ENCODE measurements at regions not wholly inside any gene's neighbourhood (a gene's known extent, or its start where the extent isn't known, plus 50 kb on each side); places are given as distances from the start of the nearest gene placed in this dataset.

- DNase-seq, result no peak
Observed at GRCh38 chr11:109291553-109291952, 130.4 kb upstream of the C11orf87 start.

DNA sequence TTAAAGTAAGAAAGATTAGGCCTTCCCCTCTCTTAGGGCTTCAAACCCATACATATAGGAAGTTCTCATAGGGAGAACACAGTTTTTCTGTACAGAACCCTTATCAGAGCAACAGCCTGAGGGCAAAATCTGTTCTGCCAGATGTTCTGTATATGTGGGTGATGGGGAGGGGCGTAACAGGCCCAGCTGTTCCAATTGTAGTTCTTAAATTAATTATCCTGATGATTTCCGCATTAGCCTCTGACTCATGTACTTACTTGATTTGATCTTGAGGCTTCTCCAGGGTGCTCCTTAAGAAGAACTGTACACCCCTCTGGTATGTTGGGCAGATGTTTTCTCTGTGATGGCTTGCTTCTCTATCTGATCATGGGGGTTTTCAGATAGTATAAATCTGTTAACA, 123.1 kb upstream of the C11orf87 start:
- no peak for DNase-seq

DNA sequence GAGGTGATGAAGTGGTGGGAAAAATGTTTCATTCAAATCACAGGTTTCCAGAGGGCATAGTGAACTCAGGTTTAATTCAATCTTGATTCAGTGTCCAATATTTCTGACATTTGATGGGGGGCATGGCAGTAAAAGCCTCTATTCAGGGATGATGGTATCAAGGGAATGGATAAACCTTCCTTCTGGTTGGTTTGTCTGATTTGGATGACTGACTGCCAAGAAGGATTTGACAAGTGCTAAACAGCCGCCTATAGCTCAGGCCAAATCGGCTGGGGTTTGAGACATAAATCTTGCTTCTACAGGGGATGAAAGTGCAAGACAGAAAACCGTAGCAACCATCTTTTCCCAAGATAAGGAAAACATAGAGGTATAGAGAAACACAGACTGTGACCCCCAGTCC, 121.8 kb upstream of the C11orf87 start:
- DNase-seq, result no peak

DNA sequence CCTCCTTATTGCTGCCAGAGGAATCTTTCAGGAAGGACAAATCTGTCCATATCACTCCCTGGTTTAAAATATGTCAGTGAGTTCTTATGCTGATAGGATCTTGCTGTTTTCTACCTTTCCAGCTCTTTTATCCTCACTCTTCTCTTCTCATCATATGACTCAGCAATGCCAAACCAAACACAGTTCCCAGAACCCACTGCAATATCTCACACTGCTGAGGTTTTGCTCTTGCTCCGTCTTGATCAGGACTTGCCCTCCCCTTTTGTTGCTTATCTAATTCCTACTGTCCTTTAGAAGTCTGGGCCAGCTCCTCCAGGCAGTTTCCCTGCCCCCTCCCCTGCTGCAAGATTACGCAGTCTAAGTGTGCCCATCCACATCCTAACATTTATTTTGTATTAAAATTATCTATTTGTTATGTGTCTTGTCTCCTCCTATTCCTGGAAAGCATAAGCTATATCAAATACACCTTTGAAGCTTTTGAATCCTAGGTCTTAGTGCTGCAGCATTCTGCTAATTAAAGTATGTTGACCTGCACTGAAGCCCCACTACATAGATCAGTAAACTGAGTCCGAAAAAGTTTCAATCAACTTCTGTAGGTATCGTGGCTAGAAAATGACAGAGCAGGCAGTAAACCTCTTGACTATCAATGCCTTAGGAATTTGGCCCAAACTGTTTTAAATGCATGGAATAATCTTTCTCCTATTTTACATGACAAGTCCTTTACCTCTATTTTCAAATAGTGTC, 119.2 kb upstream of the C11orf87 start:
- DNase-seq, result no peak

DNA sequence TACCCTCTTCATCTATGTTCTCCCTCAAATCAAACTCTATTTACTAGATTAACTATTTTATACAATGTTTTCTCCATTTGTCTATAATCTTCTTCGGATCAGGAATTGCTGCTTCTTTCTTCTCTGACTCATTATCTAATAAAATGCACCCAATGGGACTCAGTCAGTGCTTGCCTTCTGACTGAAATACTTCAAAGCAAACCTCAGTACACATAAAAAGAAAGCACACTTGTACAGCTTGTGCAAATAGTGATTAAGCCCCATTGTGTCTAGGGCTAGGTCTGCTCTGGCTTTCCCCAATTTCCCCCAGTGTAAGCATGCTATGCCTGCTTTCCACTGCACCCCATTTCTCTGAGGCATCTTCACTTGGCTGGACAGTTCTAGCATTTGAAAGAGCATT, 118.6 kb upstream of the C11orf87 start:
- no peak for DNase-seq

- no peak for DNase-seq
Observed at GRCh38 chr11:109304159-109304558, 117.8 kb upstream of the C11orf87 start.

- DNase-seq, result no peak
Observed at GRCh38 chr11:109305009-109305408, 117.0 kb upstream of the C11orf87 start.

- DNase-seq, result no peak
Observed at GRCh38 chr11:109306322-109306721, 115.7 kb upstream of the C11orf87 start.

- no peak for DNase-seq
Observed at GRCh38 chr11:109307366-109307765, 114.6 kb upstream of the C11orf87 start.

GRCh38 chr11:109308551-109308950, 113.4 kb upstream of the C11orf87 start:
- no peak for DNase-seq

DNA sequence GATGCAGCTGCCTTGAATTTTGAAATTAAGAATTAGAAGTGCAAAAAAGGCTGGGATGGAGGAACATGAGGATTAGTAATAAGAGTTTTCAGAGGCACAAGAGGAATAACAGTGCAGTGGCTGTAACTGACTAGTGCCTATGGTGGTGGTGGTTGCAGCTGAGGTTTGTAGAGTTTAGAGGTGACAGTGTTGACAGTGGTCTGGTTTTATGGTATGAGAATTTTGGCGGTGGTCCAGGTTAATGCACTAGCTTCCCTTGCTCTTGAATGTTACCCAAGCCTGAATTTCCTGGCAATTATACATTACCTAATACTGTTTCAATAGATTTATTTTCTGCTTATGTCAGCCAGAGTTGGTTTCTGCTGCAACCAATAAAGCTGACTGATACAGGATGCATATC, 112.8 kb upstream of the C11orf87 start:
- no peak for DNase-seq

GRCh38 chr11:109317726-109318125, 104.3 kb upstream of the C11orf87 start:
- no peak for DNase-seq

DNA sequence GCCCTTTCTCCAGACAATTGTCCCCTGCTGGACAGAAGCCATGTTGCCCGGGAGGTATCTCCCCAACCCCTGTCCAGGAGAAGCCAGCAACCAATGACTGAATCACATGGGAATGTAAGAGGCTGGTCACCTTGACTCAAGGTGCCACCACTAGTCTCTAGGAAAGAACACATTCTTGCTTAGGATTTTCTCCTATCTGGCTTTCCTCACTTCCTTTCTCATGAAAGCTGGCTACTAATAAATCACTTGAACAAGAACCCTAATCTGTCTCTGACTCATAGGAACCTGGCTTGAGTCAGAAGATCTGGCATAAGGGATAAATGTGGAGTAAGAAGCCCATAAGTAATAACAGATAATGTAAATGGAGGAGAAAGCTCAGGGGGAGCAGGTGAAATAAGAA, 101.4 kb upstream of the C11orf87 start:
- DNase-seq, result no peak

DNA sequence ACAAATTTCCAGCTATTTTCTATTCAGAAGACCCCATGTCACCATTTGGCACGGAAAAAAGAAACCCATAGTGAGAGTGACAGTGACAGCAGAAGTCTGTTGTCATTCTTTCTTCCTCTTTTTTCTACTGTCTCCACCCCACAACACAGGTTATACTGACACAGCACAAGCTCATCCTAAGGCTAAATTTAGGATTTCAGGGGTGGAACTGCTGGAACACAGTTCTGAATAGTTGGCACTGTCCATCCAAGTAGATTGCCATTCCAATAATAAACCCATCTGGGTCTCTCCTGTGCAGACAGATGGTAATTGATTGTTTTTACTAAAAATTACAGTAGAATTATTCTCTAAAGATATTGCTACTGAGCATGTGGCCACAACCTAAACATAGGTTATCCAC, 95.2 kb upstream of the C11orf87 start:
- no peak for DNase-seq

GRCh38 chr11:109329716-109330115, 92.3 kb upstream of the C11orf87 start:
- no peak for DNase-seq

GRCh38 chr11:109338131-109338530, 83.9 kb upstream of the C11orf87 start:
- no peak for DNase-seq

DNA sequence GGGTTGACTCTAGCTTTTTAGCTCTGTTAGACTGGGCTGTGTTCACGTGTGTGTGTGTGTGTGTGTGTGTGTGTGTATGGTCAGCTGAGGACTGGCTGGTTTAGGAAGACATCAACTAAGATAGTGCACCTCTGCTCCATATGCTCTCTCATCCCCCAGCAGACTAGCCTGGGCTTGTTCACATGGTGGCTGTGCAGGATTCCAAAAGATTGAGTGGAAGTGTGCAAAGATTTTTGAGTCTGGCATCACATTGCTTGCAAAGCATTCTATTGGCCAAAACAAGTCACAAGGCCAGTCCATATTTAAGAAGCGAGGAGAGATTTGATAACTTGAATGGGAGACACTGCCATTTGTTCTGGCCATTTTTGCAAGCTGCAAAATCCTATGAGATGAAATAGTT, 79.7 kb upstream of the C11orf87 start:
- no peak for DNase-seq

GRCh38 chr11:109343242-109343641, 78.7 kb upstream of the C11orf87 start:
- DNase-seq, result no peak

GRCh38 chr11:109347304-109347703, 74.7 kb upstream of the C11orf87 start:
- no peak for DNase-seq

DNA sequence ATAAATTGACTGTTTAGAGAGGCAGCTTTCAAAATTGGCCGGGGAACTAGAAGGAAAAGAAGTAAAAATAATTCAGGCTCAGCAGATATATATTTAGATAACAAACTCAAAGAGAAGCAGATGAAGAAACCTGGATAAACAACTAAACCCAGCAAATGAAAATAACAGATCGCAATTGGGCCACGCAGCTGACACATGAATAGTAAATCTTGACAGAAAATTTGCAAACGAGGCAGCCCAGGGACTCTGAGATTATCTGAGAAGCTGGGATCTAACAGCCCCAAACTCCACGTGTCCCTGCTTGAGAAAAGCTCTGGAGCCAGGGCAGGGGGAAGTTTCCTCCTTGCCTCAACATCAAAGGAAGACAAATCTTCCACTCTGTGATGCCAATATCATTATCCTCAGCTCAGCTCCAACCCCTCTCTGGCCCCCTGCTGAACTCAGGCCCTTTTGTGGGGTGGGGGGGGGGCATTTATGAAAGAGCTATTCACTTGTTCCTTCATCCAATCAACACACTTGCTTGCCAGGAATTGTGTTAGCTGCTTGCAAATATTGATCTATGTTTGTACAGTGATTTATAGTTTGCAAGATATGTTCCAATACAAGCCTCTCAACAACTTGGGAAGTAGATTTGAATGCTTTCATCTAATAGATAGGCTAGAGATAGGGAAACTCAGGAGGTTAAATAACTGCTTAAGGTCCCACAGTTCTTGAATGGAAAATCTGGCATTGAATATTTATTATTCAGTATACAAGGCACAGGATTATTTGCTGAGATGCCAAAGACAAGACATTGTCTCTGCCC, 72.5 kb upstream of the C11orf87 start:
- no peak for DNase-seq

- DNase-seq, result no peak
Observed at GRCh38 chr11:109350091-109350490, 71.9 kb upstream of the C11orf87 start.

DNA sequence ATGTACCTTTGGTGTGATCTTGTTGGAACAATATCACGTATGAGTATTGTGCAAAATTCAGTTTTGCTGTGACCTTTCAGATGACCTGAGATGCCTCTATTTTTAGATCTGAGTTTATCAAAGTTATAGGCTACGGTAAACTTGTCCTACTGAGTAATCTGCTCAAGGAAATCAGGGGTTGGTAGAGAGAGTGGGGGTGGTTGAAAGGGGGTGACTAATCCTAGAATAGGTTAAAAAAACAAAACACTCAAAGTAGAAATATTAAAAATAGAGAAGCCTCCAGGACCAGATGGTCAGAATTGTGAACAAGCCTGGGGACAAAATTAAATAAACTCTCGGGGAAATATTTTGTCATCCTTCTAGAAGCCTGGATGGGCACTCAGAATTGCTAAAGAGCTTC, 59.9 kb upstream of the C11orf87 start:
- no peak for DNase-seq

DNA sequence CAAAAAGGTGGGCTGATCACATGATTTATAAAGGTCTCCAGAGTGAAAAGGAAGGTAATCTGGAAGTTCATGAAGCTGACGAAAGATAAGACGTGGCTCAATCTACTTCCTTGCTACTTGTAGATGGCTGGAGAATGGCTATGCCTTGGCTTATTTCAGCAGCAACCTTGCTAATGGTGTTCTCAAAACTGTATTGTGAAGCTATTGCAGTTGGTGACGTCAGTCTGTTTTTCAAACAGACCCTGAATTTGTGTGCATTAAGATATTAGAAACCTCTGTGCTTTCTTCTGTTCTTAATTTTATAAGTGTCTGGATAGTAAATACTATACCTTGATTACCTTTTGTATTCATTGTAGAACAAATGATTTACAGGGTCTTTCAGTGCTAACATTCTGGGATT, 58.3 kb upstream of the C11orf87 start:
- no peak for DNase-seq

GRCh38 chr11:109364851-109365250, 57.1 kb upstream of the C11orf87 start:
- DNase-seq, result no peak

Data from T-helper 2 cell (primary cell).